Endometrium (tissue), 2 donors: ENCODE measurements at regions not wholly inside any gene's neighbourhood (a gene's known extent, or its start where the extent isn't known, plus 50 kb on each side); places are given as distances from the start of the nearest gene placed in this dataset.
"Not testable (repeated sequence)": the region's sequence is repeated elsewhere in the genome, so short reads cannot be mapped to it uniquely, and the experiment has no call there.

Source experiments
- FAIRE-seq: peaks from 2 replicates; lab custom pipeline; 2012; peaks lifted over from hg19 to GRCh38; lab: Jason Lieb, UNC
- donor health status: control.
- donor health status: control.

DNA sequence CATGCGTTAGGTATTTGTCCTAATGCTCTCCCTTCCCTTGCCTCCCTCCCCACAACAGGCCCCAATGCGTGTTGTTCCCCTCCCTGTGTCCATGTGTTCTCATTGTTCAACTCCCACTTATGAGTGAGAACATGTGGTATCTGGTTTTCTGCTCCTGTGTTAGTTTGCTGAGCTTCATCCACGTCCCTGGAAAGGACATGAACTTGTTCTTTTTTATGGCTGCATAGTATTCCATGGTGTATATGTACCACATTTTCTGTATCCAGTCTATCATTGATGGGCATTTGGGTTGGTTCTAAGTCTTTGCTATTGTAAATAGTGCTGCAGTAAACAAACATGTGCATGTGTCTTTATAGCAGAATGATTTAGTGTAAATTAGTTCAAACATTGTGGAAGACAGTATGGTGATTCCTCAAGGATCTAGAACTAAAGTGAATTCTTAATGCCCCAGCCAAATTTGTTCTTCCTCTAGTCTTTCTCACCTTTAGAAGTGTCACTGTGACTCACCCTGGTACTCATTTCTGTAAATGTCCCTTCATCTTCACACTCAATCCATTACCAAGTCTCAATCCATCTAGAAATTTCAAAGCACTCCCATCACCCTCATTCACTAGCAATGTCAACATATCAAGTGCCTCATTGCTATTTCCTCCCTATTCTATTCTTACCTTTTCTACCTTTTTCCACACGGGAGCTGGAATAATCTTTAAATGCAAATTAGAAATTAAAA is 123.9 kb downstream of the MREG start:
- not testable (repeated sequence) for FAIRE-seq

- FAIRE-seq = no peak
Observed at GRCh38 chr2:215888680-215889079, 124.7 kb downstream of the MREG start.

DNA sequence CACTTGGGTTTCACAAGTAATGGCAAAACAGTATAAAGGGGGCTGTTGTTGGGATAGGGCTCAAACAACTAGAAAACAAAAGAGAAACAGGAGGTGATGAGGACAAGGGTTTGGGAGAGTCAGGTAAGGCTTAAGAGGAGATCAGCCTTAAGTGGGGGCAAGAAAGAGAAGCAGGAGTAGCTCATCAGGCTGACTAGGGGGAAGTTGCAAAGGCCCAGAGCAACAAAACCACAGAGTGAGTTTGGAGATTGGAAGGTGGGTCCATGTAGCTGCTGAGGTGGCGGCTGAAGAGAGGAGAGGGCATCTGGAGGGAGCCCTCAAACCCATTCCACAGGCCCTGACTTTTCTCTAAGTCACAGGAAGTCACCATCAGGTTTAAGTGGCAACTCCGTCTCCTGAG is 126.0 kb downstream of the MREG start:
- FAIRE-seq = no peak

DNA sequence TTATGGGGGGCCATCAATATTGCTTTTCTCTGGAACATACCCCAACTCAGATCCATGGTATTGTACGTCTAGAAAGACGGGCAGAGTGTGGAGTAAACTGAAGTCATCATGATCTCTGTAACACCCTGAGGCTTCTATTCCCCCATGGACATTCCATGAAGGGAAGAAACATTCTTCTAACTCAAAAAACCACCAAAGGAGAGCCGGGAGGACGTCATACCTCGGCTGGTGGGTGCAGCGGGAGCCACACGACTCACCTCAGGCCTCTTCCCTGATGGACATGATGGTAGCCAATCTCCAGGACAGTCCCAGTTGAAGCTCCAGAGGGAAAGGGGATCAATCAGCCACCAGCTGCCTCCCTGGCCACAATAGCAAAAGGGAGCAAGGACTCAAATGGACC is 127.3 kb downstream of the MREG start:
- FAIRE-seq = no peak

DNA sequence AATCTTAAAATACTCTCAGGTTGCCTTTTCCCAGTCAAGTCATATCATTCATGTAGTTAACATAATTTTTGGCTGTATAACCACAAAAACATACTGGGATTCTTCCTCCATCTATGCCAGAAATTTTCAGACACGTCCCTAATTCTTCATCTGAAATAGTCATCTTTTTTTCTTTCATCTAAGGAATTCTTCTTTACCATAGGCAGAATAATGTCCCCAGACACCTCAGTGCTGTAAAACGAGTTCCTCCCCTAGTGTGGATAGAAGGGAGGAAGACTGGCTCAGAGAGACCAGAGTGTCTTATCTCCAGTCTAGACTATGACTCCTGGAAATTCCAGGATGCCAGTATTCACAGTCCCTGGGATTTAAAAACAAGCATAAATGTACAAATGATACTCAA is 127.8 kb downstream of the MREG start:
- no peak for FAIRE-seq

DNA sequence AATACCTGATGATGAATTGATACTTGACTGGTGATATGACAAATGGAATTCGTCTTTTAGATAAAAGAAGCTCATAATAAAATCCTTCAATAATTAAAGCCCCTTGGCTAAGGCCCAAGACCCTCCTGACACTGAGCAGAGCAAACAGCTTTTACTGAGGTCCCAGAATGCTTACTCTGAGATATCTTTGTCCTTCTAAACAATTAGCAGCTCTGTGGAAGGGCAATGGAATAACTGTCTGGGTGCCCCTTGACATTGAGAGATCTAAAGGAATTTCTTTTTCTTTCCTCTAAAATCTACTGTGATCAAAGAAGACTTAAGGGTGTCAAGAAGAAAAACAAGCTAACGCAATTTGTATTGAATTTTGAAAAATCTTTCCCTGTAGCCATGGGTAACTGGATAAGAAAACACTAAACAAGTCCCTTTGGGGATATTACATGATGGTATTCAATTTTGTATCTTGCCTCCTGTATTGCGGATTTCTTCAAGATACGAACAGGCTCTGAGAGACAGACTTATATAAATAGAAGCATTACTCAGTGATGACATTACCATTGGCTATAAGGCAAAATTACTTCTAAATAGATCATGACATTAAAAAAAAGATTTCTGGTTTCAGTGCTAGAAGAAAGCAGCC is 128.8 kb downstream of the MREG start:
- no peak for FAIRE-seq

GRCh38 chr2:215883799-215884198 is 129.6 kb downstream of the MREG start:
- FAIRE-seq = no peak

- no peak for FAIRE-seq
Observed at GRCh38 chr2:215882689-215883088, 130.7 kb downstream of the MREG start.

DNA sequence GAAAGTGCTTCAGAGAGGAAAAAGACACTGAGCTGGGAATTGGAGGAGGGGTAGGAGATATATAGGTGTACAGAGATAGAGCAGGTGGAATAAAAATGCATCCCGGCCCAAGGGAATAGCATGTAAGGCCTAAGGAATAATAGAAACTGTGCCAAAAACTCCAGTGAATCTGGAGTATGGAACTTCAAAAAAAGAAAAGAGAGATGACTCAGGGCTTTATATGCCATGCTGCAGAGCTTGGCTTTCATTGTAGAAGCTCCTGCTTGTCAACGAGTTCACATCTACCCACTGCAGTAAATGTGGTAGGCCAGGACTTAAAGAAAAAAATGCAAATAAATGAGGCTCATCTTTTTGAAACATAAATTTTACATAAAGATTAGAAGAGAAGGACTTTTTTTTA is 131.8 kb downstream of the MREG start:
- no peak for FAIRE-seq

DNA sequence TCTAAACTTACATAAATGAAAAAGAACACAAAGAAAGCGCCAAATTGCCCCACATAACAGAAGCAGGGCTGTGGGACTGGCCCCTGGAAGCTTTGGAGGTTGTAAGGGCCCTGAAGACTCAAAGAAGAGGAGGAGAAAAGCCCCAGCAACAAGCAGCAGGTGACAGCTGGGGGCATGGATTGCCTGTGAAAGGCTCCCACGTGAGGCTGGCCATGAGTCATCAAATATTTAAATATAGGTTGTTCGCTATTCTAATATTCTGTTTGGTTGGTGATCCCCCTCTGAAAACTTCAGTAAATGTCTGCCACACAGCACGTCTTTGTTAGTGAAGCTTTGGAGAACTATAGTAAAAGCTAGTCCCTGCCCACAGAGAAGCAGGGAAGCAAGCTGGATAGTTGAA is 132.4 kb downstream of the MREG start:
- FAIRE-seq = no peak

- FAIRE-seq = no peak
Observed at GRCh38 chr2:215879977-215880940, 133.1 kb downstream of the MREG start.

GRCh38 chr2:215879331-215879730 is 134.0 kb downstream of the MREG start:
- no peak for FAIRE-seq

- no peak for FAIRE-seq
Observed at GRCh38 chr2:215878476-215879063, 134.8 kb downstream of the MREG start.

GRCh38 chr2:215876937-215877238 is 136.5 kb downstream of the MREG start:
- no peak for FAIRE-seq

DNA sequence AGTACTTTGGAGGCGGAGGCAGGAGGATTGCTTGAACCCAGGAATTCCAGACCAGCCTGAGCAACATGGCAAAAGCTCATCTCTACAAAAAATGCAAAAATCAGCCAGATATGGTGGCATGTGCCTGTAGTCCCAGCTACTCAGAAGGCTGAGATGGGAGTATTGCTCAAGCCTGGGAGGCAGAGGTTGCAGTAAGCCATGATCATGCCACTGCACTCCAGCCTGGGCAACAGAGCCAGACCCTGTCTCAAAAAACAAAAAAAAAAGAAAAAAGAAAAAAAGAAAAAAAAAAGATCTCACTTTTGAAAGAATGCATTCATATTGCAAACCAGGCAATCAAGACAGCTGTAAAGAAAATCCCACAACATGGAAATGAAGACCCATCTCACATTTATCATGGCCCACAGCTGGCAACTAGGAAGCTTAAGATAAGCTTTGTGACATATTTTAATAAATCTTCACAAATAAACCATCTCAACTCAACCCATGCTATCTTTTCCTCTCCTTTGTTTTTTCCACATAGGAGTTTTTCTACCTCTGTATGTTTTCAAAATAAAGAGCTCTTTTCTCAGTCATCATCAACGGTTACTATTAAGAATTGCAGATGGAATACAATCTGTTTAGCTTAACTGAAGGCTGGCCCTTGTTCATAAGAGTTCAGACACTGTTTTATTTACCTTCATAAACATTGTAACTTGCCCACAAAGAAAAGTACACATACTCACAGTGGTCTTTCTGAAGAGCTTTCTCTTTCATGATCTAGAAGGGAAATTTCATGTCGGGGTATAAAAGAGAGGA is 137.0 kb downstream of the MREG start:
- FAIRE-seq = peak; percentile 26

- no peak for FAIRE-seq
Observed at GRCh38 chr2:215874418-215874817, 138.9 kb downstream of the MREG start.

GRCh38 chr2:215870986-215871385 is 142.4 kb downstream of the MREG start:
- FAIRE-seq = no peak

DNA sequence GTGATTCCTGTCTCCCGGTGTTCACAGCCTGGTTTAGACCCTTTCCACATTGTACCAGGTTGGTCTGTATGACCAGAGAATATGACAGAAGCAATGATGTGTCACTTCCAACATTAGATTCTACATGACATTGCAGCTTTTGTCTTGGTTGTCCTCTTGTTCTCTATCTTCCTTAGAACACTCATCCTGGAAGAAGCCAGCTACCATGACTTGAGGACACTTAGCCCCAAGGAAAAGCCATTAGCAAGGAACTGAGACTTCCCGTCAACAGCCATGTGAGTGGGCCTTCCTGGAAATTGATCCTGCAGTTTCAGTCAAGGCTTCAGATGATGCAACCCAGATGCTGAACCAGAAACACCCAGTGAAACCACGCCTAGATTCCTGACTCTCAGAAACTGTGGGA is 143.3 kb downstream of the MREG start:
- FAIRE-seq = no peak

DNA sequence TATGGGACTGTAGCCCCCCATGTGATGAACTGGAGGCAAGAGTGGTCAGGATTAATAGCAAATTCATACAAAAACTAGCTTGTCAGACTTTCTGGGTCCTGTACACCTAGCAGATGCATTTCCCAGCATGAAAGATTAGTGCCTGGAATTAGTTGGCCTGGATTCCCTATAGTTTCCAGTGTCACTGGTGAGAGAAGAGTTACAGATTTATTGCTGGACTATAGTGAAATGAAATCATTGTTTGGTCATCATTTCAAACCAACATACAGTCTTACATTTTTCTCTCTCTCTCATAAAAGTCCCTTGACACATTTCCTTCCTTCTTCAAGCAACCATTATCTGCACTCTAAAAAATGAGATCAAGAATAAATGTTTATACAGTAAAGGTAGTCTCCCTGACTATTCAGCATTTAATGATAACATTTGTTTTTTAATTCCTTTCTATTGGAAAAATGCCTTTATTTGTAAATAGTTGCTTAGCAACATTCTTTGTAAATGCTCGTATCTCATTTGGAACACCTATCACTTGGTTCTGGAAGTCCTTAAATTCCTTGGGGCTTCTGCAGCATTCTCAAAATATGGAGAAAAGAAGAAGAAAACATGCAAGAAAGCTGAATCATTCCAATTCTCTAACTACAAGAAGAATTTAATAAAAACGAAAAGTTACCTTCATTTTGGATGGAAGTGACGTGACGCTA is 144.4 kb downstream of the MREG start:
- FAIRE-seq = no peak

- FAIRE-seq = no peak
Observed at GRCh38 chr2:215866606-215867005, 146.7 kb downstream of the MREG start.

- FAIRE-seq = no peak
Observed at GRCh38 chr2:215863687-215864086, 149.7 kb downstream of the MREG start.
